AG20443 (cell line): ENCODE measurements at regions not wholly inside any gene's neighbourhood (a gene's known extent, or its start where the extent isn't known, plus 50 kb on each side); places are given as distances from the start of the nearest gene placed in this dataset.
"Not testable (repeated sequence)": the region's sequence is repeated elsewhere in the genome, so short reads cannot be mapped to it uniquely, and the experiment has no call there.

Experiments used
- DNase-seq: peaks from one replicate; pipeline ENCODE4 v3.0.0; 2012; ENCODE audit warnings: low spot score, mixed read lengths

DNA sequence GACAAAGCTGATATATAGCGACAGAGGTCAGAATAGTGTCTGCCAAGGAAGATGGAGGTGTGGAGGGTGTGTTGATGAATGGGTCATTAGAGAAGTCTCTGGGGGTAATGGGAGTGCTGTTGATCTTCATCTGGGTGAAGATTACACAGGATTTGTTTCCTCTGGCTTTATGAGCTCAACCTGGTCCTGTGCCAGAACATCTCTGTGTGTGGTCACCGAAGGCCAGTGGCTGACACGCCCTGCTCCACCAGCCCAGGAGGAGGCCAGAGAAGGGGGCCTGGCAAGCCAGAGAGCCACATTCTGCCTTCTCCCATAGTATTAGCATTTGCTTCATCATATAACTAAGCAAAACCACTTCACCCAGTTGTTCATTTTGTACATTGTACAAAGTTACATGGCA, 121.1 kb downstream of the ZNF621 start:
- DNase-seq: no peak

DNA sequence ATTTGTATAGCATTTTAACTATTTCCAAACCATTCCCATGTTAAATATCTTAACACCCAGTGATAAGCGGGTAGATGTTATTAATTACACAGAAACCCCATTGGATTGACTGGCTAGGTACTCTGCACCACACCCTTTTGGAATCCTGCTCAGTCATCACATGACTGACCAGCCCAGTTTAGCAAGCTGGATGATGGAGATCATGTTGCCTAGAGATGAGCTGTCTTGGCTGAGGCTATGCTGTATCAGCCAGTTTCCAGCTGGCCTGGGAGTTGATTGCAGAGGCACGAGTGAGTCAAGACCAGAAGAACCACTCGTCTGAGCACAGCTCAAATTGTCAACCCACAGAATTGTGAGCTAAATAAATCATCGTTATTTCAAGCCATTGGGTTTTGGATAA, 124.6 kb downstream of the ZNF621 start:
- DNase-seq: no peak

DNA sequence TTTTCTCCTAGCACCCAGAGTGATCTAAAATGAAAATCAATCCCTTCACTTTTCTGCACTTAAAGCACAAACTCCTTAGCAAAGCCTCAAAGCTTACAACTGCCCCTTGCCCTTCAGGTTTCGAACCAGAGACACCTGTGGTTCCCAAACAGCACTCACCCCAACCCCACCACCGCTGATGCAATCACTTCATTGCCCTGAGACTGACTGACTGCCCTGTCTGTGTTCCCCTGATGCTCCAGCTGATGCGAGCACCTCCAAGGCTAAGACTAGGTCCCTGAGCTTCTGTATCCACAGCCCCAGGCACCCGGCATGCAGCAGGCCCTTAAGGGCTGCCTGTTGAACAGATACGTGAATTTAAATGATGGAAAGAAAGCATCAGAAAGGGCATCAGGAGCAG, 127.3 kb downstream of the ZNF621 start:
- DNase-seq: no peak

DNA sequence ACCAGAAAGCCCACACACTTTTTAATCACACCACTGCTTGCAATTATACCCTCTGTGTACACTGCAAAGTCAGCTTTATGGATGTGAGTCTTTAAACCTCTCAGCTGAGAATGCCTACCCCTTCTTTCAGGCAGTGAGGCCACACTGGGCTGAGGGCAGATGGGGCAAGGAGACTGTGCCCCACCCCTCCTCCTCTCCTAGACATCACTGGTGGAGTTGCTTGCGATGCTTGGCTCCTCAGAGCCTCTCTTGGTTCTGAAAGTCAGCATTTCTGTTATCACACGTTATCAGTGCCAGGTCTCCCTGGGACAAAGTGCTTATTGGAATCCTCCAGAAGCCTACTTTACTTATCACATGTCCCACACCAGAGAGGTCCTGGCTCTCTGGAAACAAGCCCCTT, 128.2 kb downstream of the ZNF621 start:
- DNase-seq: no peak

DNA sequence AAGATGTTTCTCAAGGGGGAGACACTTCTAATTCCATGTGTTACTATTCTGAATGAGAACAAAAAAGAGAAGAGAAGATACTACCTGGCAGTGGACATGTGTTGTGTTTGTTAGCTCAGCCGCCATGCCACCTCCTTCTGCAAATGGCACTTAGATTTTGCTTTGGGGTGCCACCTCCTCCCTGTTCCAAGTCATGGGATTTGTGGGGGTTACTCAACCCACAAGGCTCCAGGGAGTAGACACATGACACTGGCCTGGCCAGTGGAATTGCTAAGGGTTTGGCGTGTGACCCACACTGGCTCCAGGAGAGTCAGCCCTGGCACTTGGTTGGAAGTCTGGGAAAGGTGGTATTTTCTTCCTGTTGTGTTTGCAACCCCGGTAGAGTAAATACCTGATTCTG, 129.1 kb downstream of the ZNF621 start:
- DNase-seq: no peak

DNA sequence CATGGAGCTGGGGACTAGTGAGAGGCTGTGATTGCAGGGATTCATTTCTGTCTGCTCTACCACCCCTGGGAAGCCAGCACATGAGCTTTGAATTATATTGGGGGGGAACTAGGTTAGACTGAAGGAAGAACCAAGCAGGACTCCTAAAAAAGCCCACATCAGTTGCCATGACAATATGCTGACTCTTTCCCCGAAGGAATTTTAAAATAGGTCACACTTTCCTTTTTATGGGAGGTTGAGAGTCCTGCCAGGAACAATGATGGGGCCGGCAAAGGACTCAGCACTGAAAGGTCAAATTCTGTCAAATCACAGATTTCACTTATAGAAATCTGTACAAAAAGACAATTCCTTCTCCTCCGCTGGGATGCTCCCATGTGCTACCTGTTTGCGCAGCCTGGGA, 130.8 kb downstream of the ZNF621 start:
- no peak for DNase-seq

DNA sequence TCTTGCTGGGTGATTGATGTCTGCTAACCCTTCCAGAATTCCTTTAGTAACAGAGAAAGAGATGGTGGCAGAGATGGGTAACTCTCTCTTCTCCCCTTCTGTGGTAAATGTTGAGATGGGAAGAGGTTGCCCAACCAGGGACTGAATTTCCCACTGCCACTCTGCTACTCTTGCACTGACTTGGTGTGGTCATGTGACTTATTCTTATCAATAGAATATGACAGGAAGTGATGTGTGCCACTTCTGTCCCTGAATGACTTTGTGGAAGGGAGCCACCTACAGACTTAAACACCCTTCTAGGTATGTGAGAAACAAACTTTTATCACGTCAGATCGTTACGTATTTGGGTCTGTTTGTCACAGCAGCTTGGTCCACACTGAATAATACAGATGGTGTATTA, 132.9 kb downstream of the ZNF621 start:
- no peak for DNase-seq

DNA sequence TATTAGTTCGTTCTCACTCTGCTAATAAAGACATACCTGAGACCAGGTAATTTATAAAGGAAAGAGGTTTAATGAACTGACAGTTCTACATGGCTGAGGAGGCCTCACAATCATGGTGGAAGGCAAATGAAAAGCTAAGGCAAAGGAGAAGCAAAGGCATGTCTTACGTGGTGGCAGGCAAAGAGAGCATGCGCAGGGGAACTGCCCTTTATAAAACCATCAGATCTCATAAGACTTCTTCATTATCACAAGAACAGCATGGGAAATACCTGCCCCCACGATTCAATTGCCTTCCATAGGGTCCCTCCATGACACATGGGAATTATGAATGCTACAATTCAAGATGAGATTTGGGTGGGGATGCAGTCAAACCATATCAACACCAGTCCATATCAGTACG, 133.5 kb downstream of the ZNF621 start:
- no peak for DNase-seq

DNA sequence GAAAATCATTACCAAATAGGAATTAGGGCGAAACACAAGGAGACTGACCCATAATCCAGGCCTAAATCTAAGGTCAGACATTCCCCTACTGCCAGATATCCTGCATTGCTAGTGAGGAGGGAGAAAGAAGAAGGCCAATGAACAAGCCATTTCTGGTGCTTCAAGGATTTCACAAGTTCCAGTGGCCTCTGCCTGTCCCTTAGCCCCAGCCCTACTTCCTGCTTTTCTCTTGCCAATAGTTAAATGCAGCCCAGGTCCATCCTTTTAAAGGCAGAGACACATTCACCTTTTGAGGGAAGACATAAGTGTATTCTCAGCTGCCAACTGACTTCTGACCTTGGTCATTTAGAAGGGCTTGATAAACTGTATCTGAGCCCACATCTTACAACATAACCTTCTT, 135.8 kb downstream of the ZNF621 start:
- no peak for DNase-seq

DNA sequence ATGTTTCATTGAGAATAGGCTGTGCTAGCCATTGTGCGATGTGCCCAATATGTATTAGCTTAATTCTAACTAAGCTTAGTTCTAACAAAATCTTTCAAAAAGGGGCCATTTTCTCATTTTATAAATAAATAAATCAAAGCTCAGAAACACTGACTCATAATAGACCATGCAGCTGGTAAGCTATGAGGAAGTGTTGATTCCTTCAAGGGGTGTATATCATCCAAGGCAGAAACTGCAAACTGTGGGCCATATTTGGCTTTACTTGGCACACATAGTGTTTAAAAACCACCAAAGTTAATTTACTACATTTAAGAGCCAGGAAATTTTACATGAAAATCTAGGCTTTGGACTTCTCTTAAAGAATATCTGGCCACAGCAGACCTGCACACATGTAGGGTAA, 136.5 kb downstream of the ZNF621 start:
- DNase-seq: no peak

DNA sequence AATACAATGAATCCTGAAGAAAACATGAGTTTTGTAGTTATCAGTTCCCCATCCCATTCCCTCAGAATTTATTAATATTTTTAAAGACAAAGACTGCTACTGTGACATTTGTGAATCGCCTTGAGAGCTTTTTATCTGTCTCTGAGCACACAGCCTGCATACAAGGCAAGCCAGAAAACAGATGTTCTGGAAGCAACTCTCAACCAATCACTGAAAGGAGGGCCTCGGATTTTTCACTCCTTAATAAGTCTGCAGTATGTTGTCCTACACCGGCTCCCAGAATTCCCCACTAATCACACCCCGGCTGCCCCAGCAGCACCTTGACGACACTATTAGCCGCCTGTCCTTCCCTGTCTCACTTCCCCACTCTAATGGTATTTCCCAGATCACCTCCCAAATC, 138.5 kb downstream of the ZNF621 start:
- DNase-seq: no peak

DNA sequence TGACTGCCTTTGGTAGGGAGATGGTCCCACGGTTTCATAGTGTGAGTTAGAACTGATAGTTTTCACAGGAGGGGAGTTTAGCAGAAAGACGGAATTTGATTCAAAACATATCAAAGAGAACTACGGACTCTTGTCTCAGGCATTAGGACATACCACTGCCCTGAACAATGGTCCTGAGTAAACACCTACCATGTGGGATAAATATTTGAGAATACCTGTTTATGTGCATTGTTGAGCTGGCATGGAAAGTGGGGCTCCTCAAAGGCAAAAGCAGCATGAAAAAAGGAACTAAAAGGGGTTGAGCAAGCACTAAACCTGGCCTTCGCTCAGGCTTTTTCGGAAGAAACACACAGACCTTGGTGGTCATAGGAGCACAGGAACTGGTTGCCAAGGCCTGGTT, 144.4 kb downstream of the ZNF621 start:
- no peak for DNase-seq

DNA sequence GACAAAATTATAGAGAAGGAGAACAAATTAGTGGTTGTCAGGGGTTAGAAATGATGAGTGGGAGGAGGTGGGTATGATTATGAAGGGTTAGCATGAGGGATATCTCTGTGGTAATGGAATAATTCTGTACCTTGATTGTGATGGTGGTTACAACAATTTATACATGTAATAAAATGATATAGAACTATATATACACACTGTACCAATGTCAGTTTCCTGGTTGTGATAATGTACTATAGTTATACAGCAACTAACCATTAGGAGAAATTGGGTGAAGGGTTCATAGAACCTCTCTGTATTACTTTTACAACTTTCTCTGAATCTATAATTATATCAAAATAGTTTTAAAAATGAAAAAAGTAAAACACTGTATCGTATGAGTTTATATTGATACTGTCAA, 148.1 kb downstream of the ZNF621 start:
- no peak for DNase-seq

DNA sequence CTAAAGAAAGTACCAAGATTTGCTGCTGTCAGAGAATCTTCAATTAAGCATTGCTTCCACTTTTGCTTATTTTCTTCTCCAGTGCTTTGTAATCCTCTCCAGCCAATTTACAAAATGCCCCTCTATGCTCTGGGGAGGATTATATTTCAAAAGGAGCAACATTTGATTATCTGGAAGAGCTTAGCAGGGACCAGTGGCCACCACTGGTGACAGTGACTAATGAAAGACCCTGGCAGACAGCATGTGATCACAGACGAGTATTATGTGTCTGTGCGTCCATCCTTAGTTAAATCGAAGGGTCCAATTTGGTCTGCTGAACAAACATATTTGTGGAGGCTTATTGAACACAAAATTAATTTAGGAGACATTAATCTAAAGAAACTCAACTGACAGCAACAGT, 152.6 kb downstream of the ZNF621 start:
- no peak for DNase-seq

DNA sequence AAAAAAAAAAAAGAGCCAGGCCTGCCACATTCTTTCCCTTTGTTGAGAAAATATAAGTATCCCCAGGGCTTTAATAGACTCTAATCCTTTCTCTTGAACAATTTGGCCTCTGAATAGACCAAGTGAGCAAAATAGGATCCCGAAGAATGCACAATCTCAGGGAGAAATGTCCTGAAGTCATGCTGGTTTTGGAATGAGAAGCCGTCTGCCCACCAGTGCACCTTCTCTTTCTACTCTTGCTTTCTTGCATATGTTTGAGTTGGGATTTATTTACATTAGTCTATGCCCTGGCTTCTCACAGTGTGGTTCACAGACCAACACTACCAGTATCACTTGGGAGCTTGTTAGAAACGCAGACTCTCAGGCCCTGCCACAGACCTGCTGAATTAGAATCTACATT, 153.0 kb downstream of the ZNF621 start:
- DNase-seq: no peak

DNA sequence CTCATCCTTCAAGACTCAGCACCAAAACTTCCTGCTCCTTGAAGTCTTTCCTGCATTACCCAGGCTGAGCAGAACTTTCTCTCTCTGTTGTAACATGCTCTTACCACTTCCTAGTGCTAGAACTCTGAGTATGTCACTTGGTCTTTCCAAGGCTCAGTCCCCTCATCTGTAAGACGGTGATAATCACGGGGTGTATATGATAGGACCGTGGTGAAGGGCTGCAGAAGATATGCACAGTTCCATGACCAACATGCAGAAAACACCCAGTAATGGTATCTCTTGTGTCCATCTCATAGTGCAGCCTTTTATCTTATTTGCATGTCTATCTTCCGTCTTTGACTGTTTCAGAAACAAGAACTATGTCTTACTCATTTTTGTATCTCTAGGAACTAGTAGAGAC, 154.5 kb downstream of the ZNF621 start:
- no peak for DNase-seq

DNA sequence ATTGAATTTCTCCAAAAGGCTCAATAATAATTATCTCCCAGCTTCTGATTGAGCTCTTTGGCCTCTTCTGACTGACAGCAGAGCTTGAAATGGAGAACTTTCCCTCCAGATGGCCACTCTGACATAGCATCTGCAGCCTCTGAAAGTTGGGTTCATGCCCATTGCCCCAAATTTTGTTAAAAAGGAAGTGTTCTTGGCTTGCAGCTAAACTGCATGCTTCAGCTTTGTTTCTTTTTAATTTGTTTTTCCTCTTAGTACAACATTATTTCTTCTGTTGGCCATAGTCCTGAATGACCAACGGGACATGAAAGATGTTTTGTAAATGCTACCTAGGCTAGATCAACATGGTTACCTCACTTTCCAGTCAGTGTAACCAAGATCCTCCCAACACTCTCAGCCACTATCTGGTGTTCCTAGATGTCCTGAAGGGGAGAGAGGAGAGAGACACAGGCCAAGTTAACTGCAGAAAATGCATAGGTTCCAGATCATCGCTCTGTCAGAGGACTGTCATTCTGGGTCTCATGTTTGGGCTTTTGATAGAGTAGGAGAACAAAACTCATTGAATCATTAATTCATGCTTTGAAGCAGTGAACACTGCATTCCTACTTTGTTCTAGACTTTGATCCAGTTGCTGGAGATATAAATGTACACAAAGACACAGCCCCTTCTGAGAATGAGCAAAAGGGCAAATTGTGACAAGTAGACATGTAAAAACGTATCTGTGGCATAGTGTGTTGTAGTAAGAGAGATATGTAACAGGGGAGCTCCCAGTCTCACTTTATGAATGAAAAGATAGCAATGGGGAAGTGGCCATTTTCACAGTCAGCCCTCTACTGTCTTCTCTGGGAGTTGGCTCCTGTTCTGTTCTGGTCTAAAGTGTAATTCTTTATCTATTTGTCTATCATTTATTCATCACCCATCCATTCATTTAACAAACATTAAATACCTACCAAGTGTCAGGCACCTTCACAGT, 156.2 kb downstream of the ZNF621 start:
- no peak for DNase-seq

DNA sequence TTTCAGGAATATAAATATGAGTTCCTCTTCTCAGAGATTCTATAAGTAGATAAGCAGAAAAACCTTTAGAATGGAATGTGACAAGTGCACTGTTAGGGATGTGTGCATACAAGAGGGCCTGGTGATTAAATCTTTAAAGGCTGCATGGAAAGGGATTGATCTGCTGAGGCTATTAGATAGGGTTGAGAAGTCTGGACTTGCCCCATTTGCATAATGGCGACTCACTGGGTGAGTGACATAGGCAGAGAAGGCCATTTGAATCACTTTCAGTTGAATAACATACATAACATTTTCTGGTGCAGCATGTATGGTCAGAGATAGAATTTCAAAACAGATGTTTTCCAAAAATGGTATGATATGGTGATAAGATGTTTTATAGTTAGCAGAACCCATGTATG, 156.9 kb downstream of the ZNF621 start:
- no peak for DNase-seq

DNA sequence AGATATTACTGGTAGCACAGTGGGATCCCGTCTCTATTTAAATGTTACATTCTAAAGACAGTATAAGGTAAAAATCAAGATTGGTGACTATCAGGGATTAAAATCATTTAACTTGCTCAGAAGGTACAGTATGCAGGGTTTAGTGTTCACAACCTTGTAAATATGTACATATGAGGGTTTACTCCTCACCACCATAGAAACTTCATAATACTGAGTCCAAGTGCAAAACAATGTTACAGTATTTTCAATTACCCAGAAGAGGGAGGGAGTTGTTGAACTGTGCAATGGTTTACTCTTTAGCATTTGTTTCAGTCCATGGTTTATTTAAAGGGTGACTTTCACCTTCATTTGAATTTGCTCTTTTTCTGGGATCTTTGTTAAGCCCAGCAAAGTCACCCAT, 165.1 kb downstream of the ZNF621 start:
- no peak for DNase-seq

DNA sequence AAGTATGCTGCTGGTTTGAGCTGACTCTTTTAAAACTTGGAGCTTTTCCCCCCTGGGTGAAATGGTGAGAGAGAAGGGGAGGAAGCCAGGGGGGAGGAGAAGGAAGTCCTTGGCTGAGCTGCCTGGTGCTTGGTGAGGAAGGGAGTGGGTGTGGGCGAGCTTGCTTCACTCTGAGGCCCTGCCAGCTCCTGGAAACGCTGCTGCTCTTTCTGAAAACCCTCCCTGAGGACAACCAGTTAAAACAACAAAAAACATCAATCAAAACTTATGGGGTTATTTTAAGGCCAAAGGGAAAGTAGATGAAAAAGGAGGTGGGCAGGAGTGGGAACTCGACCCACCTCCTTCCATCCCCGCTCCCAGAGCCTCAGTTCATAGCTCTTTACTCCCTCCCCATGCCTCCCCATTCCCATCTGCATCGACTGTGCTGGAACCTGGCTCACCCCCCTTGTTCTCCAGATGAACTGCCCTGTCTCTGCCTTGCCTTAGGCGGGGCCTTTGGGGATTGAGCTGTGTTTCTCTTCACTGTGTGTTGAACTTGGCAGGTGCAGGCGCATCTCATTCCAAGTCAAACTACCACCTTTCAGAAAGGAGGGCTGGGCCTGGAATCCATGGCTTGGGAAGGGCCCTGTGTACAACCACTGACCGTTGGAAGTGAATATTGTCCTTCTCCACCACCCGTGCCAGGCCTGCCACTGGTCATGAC, 166.1 kb downstream of the ZNF621 start:
- no peak for DNase-seq

DNA sequence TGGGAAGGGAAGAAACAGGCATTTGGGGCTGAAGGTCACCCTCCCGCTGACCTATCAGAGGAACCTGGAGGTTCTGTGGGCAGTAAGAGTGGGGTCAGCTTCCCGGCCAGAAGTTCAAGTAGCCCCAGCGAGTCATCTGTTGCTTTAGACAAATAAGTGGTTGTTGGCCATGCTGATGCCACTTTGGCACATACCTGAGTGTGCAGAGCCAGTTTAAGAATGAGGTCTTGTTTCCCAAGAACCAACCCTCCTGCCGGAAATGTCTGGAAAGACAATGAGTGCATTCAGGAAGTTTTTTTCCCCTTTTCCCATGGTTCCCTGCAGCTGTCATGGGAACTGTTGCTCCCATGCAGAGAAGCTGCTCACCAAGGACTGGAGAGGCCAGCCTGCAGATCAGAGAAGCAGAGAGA, 166.7 kb downstream of the ZNF621 start:
- DNase-seq: no peak

DNA sequence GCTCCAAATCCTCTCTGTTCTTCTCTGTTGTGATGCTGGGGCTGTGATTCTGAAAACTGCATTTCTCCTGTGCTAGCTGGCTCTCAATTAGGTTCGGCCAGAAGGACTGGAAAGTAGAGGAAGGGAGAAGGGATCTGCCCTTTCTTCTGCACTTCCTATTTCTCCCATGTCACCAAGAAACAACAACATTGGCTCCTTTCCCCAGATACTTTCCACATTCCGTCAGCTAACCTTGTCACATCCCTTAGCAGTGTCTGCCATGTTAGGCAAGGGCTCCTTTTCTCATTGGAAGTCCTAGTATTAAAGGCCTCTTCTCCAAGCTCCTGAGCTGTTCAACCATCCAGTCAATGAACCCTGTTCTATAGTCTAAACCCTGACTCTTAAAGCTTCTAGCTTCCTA, 171.1 kb downstream of the ZNF621 start:
- no peak for DNase-seq

DNA sequence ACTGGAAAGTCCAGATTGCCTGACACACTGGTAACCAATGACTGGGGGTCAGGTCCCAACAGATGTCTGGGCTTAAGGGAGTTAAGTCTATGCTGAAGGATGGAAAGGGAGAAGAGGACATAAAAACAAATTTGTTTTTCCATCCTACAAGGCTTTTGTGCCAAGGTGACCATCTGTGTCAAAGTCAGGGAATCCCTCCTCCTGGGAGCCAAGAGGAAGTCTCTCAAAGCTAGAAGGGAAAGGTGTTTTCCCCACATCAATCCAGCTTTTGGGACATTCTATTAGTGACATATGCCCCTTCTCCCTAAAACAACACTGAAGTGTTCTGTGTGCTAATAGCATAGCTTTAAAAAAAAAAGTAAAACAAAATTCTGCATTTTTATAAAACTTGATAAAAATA, 173.9 kb downstream of the ZNF621 start:
- DNase-seq: not testable (repeated sequence)
